GM12891 (cell line): ENCODE measurements at regions not wholly inside any gene's neighbourhood (a gene's known extent, or its start where the extent isn't known, plus 50 kb on each side); places are given as distances from the start of the nearest gene placed in this dataset.

Experiments used
- PAX5 ChIP-seq: IDR thresholded peaks from 2 replicates; pipeline ENCODE4 v1.6.1; 2011; ENCODE audit warnings: low read length, moderate library complexity, mild to moderate bottlenecking; ENCODE audit not compliant: insufficient read depth, severe bottlenecking
- POLR2A ChIP-seq: IDR thresholded peaks from 2 replicates; pipeline ENCODE4 v1.6.1; 2011; ENCODE audit warnings: low read depth, low read length, control low read depth
- POLR2AphosphoS5 ChIP-seq: IDR thresholded peaks from 2 replicates; pipeline ENCODE4 v1.6.1; 2011; ENCODE audit warnings: low read depth, low read length, control low read depth
- SPI1 ChIP-seq: IDR thresholded peaks from 2 replicates; pipeline ENCODE4 v1.6.1; 2011; ENCODE audit warnings: low read depth, low read length, control low read depth

DNA sequence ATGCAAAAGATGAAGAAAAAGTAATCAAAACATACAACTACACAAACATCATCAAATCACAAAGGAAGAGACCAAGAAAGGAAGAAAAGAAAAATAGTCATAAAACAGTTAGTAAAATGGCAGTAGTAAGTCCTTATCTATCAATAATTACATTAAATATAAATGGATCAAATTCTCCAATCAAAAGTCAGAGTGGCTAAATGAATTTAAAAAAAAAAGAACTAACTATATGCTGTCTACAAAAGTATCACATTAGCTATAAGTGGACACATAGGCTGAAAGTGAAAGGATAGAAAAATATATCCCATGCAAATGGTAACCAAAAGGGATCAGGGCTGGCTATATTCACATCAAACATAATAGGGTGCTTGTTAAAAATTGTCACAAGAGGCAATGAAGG lies 116.5 kb downstream of the NOL4 start:
- TF ChIP-seq POLR2A (no peak), PAX5 (no peak), SPI1 (no peak), POLR2AphosphoS5 (no peak)
